ENCODE measurements at regions not wholly inside any gene's neighbourhood (a gene's known extent, or its start where the extent isn't known, plus 50 kb on each side); places are given as distances from the start of the nearest gene placed in this dataset.

DNA sequence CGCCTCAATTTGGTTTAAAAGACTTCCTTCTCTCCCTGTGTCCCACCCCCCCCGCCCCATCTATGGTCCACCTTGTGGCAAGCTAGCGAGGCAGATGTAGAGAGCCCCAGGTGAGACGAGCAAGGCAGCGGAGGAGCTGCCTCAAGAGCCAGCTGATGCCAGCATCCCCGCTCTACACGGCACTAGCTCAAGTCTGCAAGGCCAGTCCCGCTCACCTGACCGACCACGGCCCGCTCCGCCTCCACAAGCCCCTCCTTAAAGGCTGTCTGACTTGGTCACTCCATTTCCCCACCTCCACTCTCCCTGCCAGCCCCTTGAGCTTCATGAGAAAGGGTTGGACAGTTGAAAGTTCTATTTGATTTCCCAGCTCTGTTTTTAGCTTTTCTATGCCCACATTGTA is 56.2 kb upstream of the IGF1R start:
- BruUV-seq (replicated peaks), result no TSS peak
- Mint-ChIP-seq H3K27ac (ENCODE audit: unreplicated experiment) (no peak overlapping the region), H3K4me3 (ENCODE audit: unreplicated experiment) (no peak overlapping the region), H3K36me3 (ENCODE audit: insufficient read depth, unreplicated experiment) (no peaks in the 10 kb centered on the region), H3K9me3 (ENCODE audit: unreplicated experiment) (no peaks in the 10 kb centered on the region), H3K4me1 (ENCODE audit: low read depth, unreplicated experiment) (no peaks in the 10 kb centered on the region), H3K27me3 (ENCODE audit: insufficient read depth, unreplicated experiment) (peaks cover 10% of the 10 kb centered on the region)
- Histone ChIP-seq H3K36me3 (ENCODE audit: control insufficient read depth, insufficient read depth, low read length) (no peaks in the 10 kb centered on the region), H3K27me3 (replicated peaks; ENCODE audit: control insufficient read depth, insufficient read depth, low read length) (no peaks in the 10 kb centered on the region), H3K9me3 (no peaks in the 10 kb centered on the region), H3K4me1 (no peaks in the 10 kb centered on the region), H3K4me3 (ENCODE audit: low read depth, low read length) (no peak overlapping the region)
- no peak for DNase-seq
- ChIA-PET CTCF (no interaction called here), POLR2A (no interaction called here)
- intact Hi-C loops (cut with micrococcal nuclease; ENCODE audit: unreplicated experiment), result no loop called here
- TF ChIP-seq, protein P1, sequence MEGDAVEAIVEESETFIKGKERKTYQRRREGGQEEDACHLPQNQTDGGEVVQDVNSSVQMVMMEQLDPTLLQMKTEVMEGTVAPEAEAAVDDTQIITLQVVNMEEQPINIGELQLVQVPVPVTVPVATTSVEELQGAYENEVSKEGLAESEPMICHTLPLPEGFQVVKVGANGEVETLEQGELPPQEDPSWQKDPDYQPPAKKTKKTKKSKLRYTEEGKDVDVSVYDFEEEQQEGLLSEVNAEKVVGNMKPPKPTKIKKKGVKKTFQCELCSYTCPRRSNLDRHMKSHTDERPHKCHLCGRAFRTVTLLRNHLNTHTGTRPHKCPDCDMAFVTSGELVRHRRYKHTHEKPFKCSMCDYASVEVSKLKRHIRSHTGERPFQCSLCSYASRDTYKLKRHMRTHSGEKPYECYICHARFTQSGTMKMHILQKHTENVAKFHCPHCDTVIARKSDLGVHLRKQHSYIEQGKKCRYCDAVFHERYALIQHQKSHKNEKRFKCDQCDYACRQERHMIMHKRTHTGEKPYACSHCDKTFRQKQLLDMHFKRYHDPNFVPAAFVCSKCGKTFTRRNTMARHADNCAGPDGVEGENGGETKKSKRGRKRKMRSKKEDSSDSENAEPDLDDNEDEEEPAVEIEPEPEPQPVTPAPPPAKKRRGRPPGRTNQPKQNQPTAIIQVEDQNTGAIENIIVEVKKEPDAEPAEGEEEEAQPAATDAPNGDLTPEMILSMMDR (IDR thresholded peaks at IDR 0.05; ENCODE audit: insufficient read depth in 1 of 2, low read depth in 1 of 2, low read length in 1 of 2, severe bottlenecking in 1 of 2, unreplicated experiment in 1 of 2), result no peak

DNA sequence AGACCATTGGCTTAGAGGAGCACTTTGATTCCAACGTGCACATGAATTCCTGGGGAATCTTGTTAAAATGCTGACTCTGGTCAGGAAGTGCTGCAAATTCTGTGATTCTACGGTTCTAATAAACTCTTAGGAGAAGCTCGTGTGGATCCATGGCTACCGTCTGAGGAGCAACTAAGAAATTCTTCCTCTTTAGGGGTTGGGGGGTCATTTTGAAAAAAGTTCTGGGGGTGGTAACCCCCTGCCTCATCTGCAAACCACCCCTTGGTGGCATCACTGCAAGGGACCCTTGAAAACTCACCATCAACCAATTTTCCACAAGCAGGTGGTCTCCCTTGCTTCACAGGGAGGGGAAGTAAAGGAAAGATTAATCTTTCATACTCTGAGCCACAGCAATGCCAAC is 52.2 kb upstream of the IGF1R start:
- CTCF ChIA-PET, result interaction anchor here (0.6 kb wide), 1 partner anchor 29 kb away, joined by 3 read pairs; no protein-coding TSS in a partner anchor
- TF ChIP-seq, protein P1 (IDR thresholded peaks at IDR 0.05; ENCODE audit: insufficient read depth in 1 of 2, low read depth in 1 of 2, low read length in 1 of 2, severe bottlenecking in 1 of 2, unreplicated experiment in 1 of 2), result no peak
- peaks cover 11% of the 10 kb centered on the region for H3K27me3 Mint-ChIP-seq (ENCODE audit: insufficient read depth, unreplicated experiment)

DNA sequence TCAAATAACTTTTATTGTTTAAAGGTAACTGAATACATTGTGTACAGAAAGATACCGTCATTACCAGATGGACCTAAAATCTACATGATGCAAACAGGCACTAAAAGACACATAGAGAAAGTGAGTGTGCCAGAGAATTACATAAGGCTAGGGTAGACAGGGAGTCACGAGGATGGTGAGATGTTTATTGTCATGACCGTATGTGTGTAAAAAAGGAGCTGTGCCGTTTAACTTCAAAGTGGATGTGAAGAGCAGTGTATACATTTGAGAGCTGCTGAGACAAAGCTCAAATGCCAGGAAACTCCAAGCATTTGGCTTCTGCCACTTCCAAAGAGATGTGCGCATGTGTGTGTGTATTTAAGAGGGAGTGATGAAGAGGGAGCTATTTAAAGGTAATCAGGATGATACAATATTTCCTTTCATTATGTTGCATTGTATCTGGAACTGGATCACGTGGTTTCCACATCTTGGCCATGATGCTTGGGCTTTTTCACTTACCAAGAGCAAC is 51.4 kb upstream of the IGF1R start:
- Mint-ChIP-seq H3K27me3 (ENCODE audit: insufficient read depth, unreplicated experiment) (peaks cover 9% of the 10 kb centered on the region), H3K9me3 (ENCODE audit: unreplicated experiment) (no peaks in the 10 kb centered on the region), H3K36me3 (ENCODE audit: insufficient read depth, unreplicated experiment) (no peaks in the 10 kb centered on the region), H3K27ac (ENCODE audit: unreplicated experiment) (no peak overlapping the region), H3K4me3 (ENCODE audit: unreplicated experiment) (no peak overlapping the region), H3K4me1 (ENCODE audit: low read depth, unreplicated experiment) (no peaks in the 10 kb centered on the region)
- Histone ChIP-seq H3K36me3 (ENCODE audit: control insufficient read depth, insufficient read depth, low read length) (no peaks in the 10 kb centered on the region), H3K27me3 (replicated peaks; ENCODE audit: control insufficient read depth, insufficient read depth, low read length) (no peaks in the 10 kb centered on the region), H3K4me1 (no peaks in the 10 kb centered on the region), H3K9me3 (no peaks in the 10 kb centered on the region), H3K4me3 (ENCODE audit: low read depth, low read length) (no peak overlapping the region)
- no peak for DNase-seq
- ChIA-PET POLR2A (no interaction called here), CTCF (interaction anchor here (0.6 kb wide), 1 partner anchor 29 kb away, joined by 3 read pairs; no protein-coding TSS in a partner anchor)
- no TSS peak for BruUV-seq (replicated peaks)
- intact Hi-C loops (cut with micrococcal nuclease; ENCODE audit: unreplicated experiment), result no loop called here
- TF ChIP-seq, protein P1 (IDR thresholded peaks at IDR 0.05; ENCODE audit: insufficient read depth in 1 of 2, low read depth in 1 of 2, low read length in 1 of 2, severe bottlenecking in 1 of 2, unreplicated experiment in 1 of 2), result no peak

More for the DNA sequence above, 52.2 kb upstream of the IGF1R start:
- POLR2A ChIA-PET, result no interaction called here
- Histone ChIP-seq H3K9me3 (no peaks in the 10 kb centered on the region), H3K27me3 (replicated peaks; ENCODE audit: control insufficient read depth, insufficient read depth, low read length) (no peaks in the 10 kb centered on the region), H3K4me3 (ENCODE audit: low read depth, low read length) (no peak overlapping the region), H3K4me1 (no peaks in the 10 kb centered on the region), H3K36me3 (ENCODE audit: control insufficient read depth, insufficient read depth, low read length) (no peaks in the 10 kb centered on the region)
- H3K4me3 Mint-ChIP-seq (ENCODE audit: unreplicated experiment), result no peak overlapping the region
- no peaks in the 10 kb centered on the region for H3K36me3 Mint-ChIP-seq (ENCODE audit: insufficient read depth, unreplicated experiment)
- H3K27ac Mint-ChIP-seq (ENCODE audit: unreplicated experiment), result no peak overlapping the region
- BruUV-seq (replicated peaks), result no TSS peak
- DNase-seq, result no peak
- H3K4me1 Mint-ChIP-seq (ENCODE audit: low read depth, unreplicated experiment), result no peaks in the 10 kb centered on the region
- H3K9me3 Mint-ChIP-seq (ENCODE audit: unreplicated experiment), result no peaks in the 10 kb centered on the region
- intact Hi-C loops (cut with micrococcal nuclease; ENCODE audit: unreplicated experiment), result no loop called here

All from Caco-2 (cell line).